GM21529 (cell line): ENCODE measurements at regions not wholly inside any gene's neighbourhood (a gene's known extent, or its start where the extent isn't known, plus 50 kb on each side); places are given as distances from the start of the nearest gene placed in this dataset.
"Not testable (repeated sequence)": the region's sequence is repeated elsewhere in the genome, so short reads cannot be mapped to it uniquely, and the experiment has no call there.

Experiments used
- ATAC-seq: cut with Tn5 transposase; IDR thresholded peaks from one replicate; pipeline ENCODE4 v1.9.1; 2021; ENCODE audit not compliant: unreplicated experiment

DNA sequence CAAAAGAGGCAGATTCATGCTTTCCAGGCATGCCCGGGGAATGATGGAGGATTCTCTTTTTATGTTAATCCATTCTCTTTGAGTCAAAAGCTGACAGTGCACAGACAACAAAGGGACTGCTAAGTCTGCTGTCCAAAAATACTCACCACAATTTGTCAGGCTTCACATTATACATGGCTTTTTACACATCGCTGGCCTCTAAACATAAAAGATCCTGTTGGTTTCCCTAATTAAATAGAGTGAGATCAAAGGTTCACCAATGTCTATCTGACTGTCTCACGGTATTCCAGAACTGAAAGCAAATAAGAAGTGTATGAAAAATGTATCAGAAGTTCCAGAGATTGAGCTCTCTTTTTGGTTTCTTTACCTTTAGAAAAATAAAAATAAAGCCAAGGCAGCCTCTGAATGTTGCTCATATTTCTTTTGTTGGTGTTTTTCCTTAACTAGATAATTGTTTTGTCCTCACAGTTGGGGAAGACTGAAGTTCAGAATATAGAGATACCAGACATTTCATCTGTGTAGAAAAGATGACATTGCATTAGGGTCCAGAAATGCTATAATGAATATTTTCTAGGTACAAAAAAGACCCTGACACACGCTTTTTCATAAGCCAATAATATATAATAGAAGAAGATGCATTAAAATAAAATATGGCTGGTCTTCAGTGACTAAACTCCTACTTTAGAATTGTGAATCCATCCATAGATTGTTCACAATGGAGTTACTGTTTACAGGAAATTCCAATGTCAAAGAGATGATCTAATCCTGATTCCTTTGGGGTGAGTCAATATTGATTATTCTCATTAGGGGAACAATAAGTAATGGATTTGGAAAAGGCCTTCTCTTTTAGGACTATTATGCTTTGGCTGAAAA is 688.2 kb upstream of the CDH6 start:
- ATAC-seq = no peak

DNA sequence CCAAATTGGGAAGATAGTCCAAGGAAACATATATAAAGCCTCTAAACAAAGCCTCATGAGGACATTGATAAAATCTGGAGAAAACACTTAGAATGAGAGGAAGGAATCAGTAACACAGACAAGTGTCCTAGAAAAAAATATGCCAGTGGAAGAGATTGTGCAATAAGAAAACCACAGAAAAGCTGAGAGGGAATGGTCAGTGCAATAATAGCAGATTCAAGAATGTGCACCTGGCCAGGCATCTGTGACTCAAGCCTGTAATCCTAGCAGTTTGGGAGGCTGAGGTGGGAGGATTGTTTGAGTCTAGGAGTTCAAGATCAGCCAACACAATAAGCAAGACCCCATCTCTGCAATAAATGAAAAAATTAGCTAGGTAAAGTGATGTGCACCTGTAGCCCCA is 691.2 kb upstream of the CDH6 start:
- ATAC-seq = no peak

DNA sequence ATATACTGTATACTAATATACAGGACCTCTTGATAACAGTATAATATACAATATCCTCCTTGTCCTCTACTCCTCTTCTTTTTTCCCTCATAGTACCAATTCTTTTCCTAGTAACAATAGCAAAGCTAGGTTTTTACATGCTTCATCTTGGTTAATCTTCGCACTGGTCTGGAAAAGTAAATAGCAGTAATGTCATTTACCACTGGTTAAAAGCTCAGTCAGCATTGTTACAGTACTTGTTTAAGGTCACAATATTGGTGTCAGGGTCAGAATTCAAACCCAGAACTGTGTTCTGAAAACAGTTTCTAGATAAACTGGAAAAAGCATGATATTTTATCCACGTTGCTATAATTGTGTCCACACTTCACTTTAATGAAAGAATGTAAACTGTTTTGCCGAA is 692.4 kb upstream of the CDH6 start:
- ATAC-seq = no peak

DNA sequence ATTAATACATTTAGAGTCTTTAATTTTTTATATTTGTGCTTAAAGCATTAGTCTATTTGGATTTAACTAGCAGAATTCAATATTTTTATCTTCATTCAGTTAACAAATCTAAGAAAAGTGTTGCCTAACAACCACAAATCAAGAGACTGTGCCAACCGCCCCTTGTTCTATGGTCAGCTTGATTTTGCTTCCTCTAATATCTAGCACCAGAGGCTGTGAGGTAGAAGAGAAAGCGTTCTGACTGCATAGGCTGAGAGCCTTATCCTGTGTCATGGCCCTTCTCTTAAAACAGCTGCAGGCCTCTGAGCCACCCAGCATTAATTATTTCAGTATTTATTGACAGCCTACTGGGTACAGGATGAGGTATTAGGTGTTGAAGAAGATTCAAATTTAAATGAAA is 693.0 kb upstream of the CDH6 start:
- no peak for ATAC-seq

DNA sequence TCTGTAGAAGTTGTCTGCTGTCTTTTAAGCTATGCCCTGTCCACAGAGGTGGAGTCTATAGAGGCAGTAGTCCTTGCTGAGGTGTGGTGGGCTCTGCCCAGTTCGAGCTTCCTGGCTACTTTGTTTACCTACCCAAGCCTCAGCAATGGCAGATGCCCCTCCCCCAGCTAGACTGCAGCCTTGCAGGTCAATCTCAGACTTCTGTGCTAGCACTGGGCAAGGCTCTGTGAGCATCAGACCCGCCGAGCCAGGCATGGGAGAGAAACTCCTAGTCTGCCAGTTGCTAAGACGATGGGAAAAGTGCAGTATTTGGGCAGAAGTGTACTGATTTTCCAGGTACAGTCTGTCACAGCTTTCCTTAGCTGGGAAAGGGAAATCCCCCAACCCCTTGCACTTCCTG is 694.1 kb upstream of the CDH6 start:
- no peak for ATAC-seq

DNA sequence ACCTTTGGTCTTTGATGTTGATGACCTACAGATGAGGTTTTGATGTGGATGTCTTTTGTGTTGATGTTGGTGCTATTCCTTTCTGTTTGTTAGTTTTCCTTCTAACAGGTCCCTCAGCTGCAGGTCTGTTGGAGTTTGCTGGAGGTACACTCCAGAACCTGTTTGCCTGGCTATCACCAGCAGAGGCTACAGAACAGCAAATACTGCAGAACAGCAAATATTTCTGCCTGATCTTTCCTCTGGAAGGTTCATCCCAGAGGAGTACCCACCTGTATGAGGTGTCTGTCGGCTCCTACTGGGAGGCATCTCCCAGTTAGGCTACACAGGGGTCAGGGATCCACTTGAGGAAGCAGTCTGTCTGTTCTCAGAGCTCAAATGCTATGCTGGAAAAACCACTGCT is 694.5 kb upstream of the CDH6 start:
- ATAC-seq = no peak

DNA sequence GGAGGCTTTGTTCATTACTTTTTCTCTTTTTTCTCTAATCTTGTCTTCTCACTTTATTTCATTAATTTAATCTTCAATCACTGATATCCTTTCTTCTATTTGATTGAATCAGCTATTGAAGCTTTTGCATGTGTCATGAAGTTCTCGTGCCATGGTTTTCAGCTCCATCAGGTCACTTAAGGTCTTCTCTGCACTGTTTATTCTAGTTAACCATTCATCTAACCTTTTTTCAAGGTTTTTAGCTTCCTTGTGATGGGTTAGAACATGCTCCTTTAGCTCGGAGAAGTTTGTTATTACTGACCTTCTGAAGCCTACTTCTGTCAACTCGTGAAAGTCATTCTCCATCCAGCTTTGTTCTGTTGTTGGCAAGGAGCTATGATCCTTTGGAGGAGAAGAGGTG is 695.0 kb upstream of the CDH6 start:
- ATAC-seq = not testable (repeated sequence)

DNA sequence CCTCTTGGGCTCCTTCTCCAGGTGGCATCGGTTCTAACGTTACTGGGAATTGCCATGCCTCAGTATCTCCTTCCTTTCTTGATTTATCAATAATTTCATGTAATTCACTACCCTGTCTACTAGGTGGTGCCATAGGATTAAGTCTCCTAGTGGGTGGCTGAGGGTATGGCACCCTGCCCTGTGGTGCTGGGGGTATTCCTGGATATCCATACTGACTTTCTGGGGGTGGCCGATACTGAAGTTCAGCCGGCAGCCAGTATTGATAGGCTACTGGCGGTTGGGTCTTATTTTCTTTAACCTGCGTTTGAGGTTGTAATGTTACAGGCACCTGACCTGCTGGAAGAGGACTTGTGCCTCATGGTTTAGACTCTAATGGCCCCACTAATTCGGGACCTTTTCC is 699.4 kb upstream of the CDH6 start:
- not testable (repeated sequence) for ATAC-seq

DNA sequence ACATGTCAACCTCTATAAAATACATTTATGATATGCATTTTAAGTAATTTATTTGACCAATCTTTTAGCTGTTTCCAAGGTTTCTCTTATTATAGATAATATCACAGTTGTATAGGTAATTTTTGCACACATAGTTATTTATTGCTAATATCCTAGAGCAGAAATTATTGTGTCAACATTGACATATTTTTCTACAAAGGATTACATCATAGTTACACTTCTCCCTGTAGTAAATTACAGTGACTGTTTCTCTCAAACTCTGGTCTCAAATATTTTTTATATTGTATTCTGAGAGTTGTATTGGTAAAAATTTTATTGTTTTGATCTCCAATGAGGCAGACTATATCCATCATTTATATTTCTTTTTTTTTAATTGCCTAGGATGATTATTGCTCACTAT is 714.4 kb upstream of the CDH6 start:
- ATAC-seq = no peak

DNA sequence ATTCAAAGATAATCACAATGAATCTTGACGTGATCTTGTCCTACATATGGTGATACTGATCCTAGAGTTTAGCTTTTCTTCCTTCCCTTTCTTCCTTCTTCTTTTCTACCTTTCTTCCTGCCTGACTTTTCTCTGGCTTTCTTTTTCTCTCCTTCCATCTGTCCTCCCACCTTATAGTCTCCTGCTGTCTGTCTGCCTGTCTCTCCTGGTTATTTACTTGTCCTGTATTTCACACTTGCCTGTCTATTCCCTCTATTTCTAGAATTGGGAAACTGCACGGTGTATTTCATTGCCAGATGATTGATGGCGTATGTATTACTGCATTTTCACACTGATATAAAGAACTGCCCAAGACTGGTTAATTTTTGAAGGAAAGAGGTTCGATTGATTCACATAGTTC is 718.1 kb upstream of the CDH6 start:
- no peak for ATAC-seq

DNA sequence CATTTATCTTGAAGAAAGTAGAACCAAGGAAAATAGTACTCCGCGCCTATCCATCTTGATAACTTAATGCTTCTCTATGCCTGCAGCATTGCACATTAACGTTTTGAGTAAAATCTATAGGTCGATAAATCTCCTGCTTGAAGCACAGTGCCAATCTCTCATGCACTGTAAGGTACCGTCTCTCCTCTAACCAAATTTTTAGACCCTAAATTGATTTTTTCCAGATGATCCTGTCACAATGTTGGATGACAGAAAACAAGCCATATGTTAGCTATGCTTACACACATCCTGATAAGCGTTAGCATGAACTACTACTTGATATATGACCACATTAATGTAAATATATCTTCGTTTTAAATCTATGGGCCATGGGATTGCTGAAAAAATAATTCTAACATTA is 723.8 kb upstream of the CDH6 start:
- no peak for ATAC-seq

DNA sequence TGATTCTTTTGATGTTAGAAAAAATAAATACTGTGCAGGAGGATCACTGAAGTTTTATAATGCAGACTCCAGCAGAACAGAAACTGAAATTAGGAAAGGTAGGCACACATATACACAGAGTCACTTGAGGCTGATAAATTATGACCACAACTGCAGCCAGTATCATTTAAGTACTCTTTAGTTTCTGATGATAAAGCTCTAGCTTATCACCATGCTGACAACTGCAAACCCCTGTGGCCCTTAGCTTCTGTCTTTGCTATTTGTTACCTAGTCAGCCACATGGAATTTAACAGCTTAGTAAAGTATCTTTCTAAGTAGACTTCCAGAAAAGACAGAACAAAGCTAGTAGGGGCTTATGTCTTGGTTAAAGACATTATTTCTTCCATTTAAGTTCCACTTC is 734.8 kb upstream of the CDH6 start:
- ATAC-seq = no peak

DNA sequence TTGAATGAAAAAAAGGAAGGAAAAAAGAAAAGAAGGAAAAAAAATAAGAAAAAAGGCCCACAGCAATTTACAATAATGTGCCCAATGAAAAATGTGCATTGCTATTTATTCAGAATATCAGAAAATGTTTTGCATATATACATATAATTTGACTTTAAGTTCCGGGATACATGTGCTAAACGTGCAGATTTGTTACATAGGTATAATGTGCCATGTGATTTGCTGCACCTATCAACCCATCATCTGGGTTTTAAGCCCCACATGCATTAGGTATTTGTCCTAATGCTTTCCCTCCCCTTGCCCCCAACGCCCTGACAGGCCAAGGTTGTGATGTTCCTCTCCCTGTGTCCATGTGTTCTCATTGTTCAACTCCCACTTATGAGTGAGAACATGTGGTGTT is 738.0 kb upstream of the CDH6 start:
- ATAC-seq = not testable (repeated sequence)

DNA sequence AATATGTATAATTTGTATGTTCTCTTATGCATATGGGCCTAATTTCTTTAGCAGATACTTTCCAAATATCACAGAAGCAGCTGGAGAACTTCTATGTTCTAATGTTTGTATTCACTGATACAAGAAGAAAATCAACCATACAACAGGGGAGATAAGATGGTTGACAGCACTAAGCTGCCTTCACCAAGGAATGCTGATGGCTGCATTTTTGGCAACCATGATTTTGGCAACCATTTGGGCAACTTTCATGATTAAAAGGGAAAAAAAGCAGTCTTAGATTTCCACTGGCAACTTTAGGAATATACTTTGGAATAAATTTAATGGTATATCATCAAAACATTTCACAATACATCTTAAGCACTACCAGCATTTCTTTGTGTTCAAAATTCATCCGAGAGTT is 740.3 kb upstream of the CDH6 start:
- no peak for ATAC-seq

DNA sequence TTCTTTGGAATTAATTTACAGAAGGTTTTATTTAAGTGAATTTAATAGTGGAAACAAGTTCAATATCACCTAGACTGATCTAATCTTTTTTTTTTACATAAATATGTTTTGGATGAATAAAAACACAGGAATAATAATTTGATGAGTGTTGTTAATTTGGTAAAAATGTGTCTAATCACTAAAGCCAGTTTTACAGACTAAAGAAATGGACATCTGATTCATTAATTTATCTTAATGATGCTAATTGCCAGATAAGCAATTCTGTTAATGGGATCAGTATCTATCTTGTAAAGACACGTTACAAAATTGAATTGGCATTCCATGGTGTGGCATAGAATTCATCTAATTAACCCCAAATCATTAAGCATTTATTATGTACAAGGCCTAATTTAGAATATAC is 743.3 kb upstream of the CDH6 start:
- no peak for ATAC-seq

DNA sequence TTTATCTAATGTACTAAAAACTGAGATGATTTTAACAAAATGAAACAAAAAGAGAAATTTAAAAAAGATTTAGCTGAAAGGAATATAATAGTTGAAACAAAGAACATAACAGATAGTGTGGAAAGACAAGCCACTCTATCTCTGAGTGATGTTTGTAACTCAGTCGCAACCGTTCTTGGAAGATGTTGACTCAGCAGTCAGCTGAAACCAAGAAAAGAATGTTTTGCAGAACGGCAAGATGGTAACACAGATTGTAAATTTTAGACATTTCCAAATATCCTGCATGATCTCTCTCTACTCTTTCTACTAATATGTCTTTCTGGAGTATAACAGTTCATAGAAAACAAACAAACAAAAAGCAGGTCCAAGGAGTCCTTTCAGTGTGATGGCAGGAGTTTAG is 746.1 kb upstream of the CDH6 start:
- no peak for ATAC-seq

DNA sequence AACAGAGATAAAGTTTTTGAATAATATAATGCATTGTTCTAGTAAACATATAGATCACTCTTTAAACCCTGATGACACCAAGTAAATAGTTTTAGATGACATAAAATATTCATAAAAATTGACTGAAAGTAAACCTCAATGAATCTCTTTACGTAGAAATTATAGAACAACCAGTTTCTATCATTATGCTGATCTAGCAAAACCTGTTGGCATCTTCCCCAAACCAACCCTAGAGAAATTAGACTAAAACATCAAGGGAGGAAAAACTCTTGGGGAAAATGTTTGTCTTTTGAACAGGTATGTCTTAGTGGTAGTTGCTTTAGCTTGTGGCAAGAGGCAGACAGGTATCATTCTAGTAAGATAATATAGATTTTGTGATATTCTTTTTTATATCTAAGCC is 747.0 kb upstream of the CDH6 start:
- ATAC-seq = no peak

DNA sequence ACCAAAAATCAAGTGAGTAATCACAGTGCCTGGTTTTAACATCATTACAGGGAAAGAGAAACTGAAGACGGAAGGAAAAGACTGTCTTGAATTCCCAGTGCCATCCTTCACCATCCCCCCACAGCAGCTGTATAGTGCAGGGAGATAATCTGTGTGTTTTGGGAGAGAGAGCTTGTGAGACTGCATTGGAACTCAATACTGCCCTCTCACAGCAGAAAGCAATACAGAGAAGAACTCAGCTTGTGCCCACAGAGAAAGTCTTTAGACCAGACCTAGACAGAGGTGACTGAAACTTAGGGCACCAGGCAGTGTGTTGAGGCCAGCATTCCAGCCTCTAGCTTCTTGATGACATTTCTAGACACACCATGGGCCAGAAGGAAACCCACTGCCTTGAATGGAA is 754.7 kb upstream of the CDH6 start:
- no peak for ATAC-seq

DNA sequence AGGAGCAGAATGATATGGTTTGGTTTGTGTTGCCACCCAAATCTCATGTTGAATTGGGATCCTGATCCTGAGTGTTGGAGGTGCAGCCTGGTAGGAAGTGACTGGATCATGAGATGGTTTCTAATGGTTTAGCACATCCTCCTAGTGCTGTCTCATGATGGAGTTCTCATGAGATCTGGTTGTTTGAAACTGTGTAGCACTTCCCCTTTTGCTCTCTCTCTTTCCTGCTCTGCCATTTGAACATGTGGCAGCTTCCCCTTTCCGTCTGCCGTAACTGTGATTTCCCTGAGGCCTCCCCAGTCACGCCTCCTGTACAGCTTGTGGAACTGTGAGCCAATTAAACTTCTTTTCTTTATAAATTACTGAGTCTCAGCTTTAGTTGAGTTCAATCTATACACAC is 756.8 kb upstream of the CDH6 start:
- ATAC-seq = no peak

DNA sequence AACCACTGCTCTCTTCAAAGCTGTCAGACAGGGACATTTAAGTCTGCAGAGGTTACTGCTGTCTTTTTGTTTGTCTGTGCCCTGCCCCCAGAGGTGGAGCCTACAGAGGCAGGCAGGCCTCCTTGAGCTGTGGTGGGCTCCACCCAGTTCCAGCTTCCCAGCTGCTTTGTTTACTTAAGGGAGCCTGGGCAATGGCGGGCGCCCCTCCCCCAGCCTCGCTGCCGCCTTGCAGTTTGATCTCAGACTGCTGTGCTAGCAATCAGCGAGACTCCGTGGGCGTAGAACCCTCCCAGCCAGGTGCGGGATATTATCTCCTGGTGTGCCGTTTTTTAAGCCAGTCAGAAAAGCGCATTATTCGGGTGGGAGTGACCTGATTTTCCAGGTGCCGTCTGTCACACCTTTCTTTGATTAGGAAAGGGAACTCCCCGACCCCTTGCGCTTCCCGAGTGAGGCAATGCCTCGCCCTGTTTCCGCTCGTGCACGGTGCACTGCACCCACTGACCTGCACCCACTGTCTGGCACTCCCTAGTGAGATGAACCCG is 764.5 kb upstream of the CDH6 start:
- ATAC-seq = not testable (repeated sequence)

DNA sequence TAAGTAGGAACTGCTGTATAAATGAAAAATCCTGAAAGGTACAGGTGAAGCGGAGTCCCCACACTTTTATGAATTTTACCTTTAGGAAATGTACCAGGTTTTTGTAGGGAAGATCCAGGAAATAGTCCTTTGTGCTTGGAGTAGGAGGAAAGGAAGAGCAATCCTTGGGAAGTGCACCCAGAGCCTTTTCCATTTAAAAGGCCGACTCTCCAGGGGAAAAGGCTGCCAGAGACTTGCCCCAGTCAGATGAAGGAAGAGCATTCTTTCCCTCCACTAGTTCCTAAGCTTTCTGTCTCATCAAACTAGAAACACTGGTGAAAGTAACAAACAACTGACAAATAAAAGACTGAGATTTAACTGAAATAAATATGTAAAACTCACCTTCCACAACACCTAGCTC is 779.4 kb upstream of the CDH6 start:
- no peak for ATAC-seq

DNA sequence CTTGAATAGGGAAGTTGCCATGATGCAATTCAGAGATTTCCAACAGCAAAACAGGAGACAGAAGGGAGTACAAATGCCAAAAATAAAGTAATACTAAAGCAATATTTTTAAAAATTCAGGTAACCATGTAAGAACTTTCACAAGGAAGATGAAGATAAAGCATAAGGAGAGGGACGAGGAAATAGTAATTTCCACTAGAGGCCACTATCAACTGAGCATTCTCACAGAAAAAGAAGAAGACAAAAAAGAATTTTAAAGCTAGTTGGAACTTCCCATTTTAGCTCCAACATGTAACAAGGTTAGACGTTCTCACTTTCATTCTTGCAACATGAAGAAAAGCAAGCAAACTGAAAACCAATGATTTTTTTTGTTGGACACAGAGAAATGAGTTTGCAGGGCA is 779.9 kb upstream of the CDH6 start:
- ATAC-seq = no peak

DNA sequence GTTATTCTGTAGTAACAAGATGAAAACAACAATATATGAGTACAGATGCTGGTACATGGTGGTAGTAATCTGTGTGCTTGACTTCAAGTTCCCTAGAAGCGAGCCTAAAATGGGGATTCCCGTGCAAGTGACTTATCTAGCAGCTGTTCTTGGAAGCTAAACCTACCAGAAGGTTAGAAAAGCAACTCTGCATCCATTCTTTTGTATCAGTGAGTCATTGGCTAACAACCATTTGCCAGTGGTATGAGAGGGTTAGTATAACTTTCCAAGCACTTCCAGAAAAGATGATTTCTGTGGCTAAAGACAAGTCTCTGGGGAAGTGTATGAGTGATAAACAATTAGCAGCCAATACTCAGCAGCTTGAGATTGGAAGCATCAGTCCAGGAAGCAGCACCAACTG is 787.7 kb upstream of the CDH6 start:
- ATAC-seq = no peak
